ENCODE measurements at regions not wholly inside any gene's neighbourhood (a gene's known extent, or its start where the extent isn't known, plus 50 kb on each side); places are given as distances from the start of the nearest gene placed in this dataset.

GRCh38 chr3:43953814-43954692, 263.3 kb downstream of the ABHD5 start:
- no peak for DNase-seq

- no peak for DNase-seq
These were observed 266.2 kb downstream of the ABHD5 start for GRCh38 chr3:43956945-43957344.

- no peak for DNase-seq
These were observed 266.8 kb downstream of the ABHD5 start for GRCh38 chr3:43957553-43957952.

GRCh38 chr3:43958005-43958770, 267.4 kb downstream of the ABHD5 start:
- DNase-seq = no peak

GRCh38 chr3:43958973-43959372, 268.2 kb downstream of the ABHD5 start:
- no peak for DNase-seq

- no peak for DNase-seq
These were observed 269.0 kb downstream of the ABHD5 start for GRCh38 chr3:43959498-43960447.

GRCh38 chr3:43960448-43960840, 269.7 kb downstream of the ABHD5 start:
- DNase-seq = peak; percentile 48

- no peak for DNase-seq
These were observed 271.3 kb downstream of the ABHD5 start for GRCh38 chr3:43962043-43962442.

- DNase-seq = no peak
These were observed 272.5 kb downstream of the ABHD5 start for GRCh38 chr3:43963208-43963607.

- DNase-seq = no peak
These were observed 273.9 kb downstream of the ABHD5 start for GRCh38 chr3:43964640-43965039.

- no peak for DNase-seq
These were observed 274.9 kb downstream of the ABHD5 start for GRCh38 chr3:43965656-43966055.

- DNase-seq = no peak
These were observed 275.4 kb downstream of the ABHD5 start for GRCh38 chr3:43966126-43966525.

- DNase-seq = no peak
These were observed 275.2 kb upstream of the TOPAZ1 start for GRCh38 chr3:43966530-43966929.

- DNase-seq = no peak
These were observed 273.2 kb upstream of the TOPAZ1 start for GRCh38 chr3:43968465-43968864.

GRCh38 chr3:43969944-43970343, 271.7 kb upstream of the TOPAZ1 start:
- DNase-seq = no peak

GRCh38 chr3:43970351-43970750, 271.3 kb upstream of the TOPAZ1 start:
- no peak for DNase-seq

GRCh38 chr3:43970920-43971319, 270.8 kb upstream of the TOPAZ1 start:
- DNase-seq = no peak

- no peak for DNase-seq
These were observed 270.2 kb upstream of the TOPAZ1 start for GRCh38 chr3:43971486-43971885.

GRCh38 chr3:43978708-43979107, 263.0 kb upstream of the TOPAZ1 start:
- no peak for DNase-seq

- no peak for DNase-seq
These were observed 262.0 kb upstream of the TOPAZ1 start for GRCh38 chr3:43979645-43980044.

GRCh38 chr3:43994657-43995546, 246.8 kb upstream of the TOPAZ1 start:
- DNase-seq = no peak

Measured in hematopoietic multipotent progenitor cell treated with erythropoietin and hydrocortisone succinate and interleukin-3 and kit ligand, for 8 days (in vitro differentiated cells).